ENCODE measurements at regions not wholly inside any gene's neighbourhood (a gene's known extent, or its start where the extent isn't known, plus 50 kb on each side); places are given as distances from the start of the nearest gene placed in this dataset.

GRCh38 chr1:81021134-81021533 is 779.6 kb upstream of the ADGRL2 start:
- TF ChIP-seq CTCF (IDR thresholded peaks at IDR 0.05) (no peak), ZFX (IDR thresholded peaks at IDR 0.05; ENCODE audit: borderline replicate concordance) (no peak)
